Renal cortical epithelial cell (primary cell): ENCODE measurements at regions not wholly inside any gene's neighbourhood (a gene's known extent, or its start where the extent isn't known, plus 50 kb on each side); places are given as distances from the start of the nearest gene placed in this dataset.

Experiments
- DNase-seq: peaks from one replicate; pipeline ENCODE4 v3.0.0-alpha.2; 2011; ENCODE audit warnings: low read depth

DNA sequence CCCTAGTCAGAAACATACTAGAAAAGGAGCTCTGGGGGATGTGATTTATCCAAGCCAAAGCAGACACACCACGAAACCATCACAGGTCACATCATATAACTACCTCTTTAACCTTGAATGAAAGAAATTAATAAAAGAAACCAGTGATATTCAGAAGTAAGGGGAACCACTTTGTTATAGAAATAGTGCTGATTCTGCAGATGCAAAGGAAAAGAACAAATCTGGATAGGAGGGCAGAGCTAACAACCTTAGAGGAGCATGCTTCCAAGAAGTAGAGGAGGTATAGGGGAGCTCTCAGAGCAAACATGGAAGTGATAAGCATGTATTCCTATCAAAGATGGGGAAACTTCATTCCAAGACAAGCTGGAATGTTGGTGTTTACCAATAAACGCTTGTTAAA lies 117.0 kb upstream of the MDM1 start:
- DNase-seq: no peak

DNA sequence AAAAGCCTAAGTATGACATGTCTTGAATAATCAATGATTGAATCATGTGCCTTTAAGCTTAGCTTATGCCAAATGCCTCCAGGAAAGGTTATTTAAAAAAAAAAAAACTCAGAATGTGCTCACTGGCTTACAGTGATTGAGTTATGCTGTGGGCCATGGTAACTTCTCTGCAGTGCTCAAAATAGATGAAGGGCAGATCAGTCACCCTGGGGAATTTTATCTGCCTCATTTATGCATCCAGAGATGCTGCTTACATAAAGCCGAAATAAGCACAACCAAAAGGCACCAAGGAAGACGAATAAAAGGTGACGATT lies 118.7 kb upstream of the MDM1 start:
- DNase-seq: no peak

DNA sequence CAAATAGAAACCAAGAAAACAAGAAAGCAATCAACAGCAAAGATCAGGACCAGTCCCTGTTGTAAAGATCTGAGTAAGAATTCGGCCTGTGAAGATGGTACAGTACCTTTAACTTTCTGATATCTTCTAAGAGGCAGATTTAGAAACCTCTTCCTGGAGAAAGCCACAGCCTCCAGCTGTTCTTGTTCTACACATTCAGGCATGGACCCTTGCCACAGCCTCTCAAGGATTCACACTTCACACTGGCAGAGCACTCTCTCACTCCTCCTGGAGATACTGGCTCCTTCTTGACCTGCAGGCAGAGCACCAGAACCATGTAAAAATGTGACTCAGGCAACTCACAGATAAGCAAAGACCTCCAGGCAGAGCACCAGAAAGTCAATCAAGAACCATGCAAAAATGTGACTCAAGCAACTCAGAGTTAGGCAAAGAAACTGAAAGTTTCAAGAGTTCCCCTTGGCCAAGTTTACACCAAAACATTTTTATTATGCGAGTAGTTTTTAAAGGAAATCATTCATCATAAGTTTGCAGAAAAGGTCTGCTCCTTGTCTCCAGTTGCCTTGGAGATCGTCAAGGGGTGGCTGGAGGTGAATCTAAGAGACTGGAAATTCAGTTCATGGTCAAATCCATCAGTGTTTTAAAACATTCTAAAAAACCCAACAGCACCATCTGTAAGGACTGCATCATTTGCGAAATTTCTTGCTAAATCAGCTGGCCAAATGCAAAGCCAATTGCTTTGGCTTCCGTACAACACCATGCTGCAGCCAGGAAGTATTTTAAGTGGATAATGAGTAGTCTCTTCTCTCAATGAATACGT lies 119.3 kb upstream of the MDM1 start:
- no peak for DNase-seq

DNA sequence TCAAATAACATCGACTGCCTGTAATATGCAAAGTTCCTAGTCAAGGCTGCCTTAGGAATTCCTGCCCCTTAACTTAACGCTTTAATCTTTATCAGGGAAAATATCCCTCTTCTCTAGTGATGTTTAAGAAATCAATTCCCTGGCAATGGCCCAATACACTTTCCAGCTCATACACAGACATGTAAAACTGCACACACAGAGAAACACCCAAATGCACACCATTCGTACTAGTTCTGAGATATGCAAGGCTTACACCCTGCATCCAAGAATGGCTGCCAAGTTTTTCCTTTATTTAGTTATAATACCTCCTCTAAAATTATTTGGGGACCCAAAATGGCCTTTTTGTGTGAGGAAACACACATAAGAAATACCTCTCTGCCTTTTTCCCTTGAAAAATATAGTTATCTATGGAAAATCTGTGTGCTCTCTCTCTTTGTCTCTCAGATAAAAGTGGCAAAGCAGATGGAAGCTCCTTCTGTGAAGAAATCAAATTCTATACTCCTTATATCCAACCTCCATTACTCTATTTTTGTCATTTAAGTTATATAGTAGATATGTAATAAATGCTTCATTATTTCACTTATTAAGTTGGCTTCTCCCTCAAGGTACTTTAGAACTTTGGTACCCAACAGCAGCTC lies 120.0 kb upstream of the MDM1 start:
- no peak for DNase-seq

DNA sequence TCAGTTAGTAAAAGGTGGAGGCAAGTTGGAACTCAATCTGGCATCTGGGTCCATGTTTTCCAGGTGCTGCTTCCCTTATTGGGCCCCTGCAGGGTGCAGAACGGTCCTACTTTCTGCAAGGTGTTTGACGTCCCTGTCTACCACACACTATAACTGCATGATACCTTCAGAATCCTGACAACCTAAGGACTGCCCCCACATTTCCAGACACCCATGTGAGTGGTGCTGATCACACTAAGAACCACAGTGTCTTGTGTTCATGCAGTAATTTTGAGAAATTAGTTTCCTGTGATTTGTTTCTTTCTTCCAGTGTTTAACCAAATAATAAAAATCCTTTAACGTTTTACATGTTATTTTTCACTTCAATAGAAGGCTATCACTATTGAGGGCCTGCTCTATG lies 121.1 kb upstream of the MDM1 start:
- DNase-seq: no peak

DNA sequence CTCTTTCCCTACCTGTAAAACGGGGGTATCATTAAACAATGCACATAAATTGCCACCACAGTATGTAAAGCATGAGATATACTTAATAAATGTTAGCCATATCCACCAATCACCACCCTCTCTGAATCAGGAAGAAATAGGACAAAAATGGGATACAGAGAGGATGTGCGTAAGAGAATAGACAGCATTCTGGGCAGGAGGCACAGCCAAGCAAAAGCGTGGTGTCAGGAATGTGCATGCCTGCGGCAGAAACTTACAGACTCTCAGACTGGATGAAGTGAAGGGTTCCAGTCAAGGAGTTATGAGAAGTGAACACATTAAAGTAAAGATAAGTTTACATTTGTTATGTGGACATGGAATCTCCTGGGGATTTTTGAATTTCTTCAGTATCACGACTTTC lies 121.7 kb upstream of the MDM1 start:
- no peak for DNase-seq

DNA sequence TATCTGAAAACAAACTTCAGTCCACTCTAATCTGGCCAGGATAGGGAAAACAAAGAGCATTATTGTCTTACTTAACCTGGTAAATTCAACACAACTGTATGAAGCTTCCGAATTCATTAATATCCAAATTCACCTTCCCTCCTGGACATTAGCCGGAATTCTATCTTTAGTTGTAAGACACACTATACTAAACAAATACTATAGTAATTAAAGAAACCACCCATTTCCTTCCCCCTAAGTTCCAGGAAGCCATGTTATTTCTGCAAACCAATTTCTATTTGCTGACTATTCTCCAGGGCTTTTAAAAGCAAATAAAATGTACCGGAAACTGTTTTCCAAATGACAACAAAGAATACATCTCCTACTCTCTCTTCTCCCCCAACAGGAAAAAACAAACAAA lies 122.7 kb upstream of the MDM1 start:
- no peak for DNase-seq

DNA sequence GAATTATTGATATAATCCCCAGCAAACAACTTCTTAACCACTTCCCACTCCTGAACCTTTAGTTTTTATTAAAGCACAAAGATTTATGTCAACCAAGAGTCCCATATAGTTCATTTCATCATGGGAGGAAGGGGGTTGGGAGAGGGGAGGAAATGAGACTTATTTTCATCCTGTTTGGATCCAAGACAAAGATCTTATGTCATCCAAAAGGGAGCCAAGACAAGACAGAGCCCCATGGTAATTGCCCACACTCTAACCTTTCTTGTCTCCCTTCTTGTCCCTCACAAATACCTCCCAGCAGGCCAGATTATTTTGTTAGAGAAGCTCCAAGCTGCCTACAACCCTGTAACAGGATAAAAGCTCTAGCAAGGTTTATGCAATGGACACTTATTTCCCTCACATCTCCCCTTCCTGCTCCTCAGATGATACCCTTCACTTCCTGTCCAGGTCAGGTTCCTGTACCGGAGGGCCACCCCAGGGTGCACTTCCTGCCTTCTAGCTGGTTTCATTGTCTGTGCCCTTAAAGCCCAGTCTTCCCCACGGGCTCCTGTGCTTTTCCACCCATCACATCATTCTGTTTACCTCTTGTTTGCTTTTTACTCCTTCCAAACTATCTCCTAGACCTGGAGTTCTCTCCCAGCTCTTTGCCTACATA lies 123.7 kb upstream of the MDM1 start:
- no peak for DNase-seq

DNA sequence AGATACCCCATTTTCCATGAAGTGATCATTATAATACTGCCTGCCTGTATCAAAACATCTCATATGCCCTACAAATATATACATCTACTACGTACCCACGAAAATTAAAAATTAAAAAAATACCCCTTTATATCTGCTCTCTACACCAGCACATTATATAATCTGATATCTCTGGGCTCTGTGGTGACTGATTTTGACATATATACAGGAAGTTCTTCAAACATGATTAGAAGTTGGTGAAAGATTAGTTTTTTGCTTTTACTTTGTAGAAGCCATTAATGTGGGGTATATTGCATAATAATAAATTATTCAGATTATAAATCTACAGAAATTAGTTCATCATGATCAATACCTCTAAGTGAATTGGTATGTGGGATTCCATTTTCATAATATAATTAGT lies 126.7 kb upstream of the MDM1 start:
- DNase-seq: no peak

DNA sequence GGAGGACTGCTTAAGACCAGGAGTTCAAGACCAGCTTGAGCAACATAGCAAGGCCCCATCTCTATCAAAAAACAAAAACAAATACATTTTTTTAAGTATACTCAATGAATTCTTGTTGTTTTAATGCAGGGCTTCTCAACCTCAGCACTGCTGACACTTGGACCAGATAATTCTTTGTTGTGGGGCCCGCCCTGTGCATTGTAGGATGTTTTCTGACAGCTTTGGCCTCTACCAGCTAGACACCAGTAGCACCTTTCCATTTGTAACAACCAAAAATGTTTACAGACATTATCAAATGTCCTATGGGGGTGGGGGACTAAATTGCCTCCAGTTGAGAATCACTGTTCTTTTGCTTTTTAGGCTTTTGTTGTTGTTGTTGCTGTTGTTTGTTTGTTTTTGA lies 128.1 kb upstream of the MDM1 start:
- DNase-seq: no peak

DNA sequence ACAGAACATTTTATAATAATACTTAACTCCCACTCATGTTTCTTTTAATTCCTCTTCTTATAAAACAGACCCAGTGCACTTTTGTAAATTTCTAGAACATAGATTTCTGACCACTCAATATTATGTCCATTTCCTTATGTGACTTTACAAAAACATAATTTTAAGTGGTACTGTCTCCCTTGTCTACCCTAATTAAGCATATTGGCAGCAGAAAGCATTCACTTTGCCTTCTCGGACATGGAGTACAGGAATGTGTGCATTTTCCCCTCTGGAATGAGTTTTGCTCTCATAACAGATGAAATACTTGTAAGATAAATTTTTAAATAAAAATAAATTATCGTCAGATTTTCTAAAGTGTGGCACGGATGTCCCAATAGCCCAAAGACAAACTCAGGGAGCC lies 129.5 kb upstream of the MDM1 start:
- DNase-seq: no peak

DNA sequence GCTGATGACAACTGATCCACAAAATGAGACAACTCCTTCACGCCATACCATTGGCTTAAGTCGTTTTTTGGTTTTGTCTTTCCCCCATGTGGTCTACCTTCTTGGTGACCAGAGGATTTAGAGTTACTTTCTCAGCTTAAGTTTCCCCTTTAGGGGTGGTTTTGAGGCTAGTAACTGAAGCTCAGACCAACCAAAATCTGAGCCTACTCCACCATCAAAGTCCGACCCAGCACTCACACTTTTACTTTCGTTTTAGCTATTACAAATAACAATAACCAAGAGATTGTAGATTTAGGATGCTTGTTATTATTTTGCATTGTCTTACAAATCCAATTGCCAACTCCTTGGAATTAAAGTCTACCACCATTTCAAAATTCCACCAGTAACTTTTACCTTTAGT lies 130.6 kb upstream of the MDM1 start:
- no peak for DNase-seq

DNA sequence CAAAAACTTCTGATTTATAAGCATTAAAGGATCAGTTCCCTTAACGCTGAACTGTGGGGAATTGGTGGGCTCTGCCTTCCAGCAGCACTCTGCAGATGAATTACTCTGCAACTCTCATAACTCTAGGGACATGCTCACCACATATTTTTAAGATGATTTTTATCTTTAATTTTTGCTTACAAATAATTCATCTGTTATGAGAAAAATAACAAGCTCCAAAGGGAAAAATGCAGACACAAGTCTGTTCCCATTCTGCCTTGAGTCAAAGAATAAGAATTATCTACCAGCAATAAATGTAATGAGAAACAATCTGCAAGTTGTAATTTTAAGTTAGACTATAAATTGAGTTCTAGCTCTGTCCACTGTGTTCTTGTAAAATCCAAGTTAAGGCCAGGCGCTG lies 133.1 kb upstream of the MDM1 start:
- no peak for DNase-seq

DNA sequence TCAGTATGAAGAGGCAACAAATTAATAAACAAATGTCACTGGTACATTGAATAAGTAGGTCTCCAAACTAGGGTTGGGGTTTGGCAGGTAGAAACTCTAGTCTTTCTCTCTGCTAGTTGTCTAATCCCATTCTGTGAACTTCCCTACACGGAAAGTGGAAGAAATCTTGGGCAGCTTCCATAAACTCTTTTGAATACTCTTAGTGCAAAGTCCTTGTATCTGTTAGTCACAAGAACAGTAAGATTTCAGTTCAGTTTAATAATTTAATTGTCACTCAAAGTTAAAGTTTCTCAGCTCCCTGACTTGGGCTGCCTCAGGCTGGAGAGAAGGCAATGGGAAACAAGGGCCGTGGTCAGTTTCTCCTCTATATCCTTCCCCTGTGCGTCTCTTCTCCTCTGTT lies 135.4 kb upstream of the MDM1 start:
- DNase-seq: peak; percentile 12

DNA sequence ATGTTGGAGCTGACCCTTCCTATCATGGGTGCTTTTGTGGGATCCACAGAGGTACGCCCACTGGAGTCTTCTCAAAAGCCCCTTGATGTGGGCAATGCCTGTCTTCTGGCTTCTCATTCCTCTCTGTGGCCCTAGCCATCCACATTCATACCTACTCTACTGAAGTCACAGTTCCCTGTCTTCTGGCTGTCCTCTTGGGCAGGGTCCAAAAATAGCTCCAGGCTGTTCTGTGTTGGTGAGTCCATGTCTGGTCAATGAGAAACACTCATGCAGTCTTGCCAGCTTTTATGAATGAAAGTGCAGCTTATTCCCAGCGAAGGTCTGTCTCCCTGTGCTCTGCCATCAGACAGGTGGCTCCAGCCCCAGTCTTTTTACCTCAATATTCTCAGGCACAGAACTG lies 135.9 kb upstream of the MDM1 start:
- DNase-seq: no peak

DNA sequence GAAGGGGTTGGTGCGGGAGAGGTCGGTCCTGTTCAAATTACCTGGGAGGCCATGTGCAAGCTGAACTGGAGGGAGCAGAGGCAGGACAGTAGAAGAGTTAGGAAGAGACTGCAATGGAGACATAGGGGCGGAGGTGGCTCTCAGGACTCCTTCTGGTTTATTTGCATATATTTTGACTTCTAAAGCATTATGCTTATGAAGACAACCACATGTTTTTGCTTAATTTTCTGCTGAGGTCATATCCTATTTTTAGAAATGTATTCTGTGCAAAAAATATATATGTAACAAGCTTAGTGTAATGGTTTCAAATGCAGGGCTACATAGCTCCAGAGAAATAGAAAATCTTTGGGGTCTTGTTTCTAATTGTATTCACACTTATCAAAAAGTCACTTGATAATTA lies 137.0 kb upstream of the MDM1 start:
- DNase-seq: no peak

DNA sequence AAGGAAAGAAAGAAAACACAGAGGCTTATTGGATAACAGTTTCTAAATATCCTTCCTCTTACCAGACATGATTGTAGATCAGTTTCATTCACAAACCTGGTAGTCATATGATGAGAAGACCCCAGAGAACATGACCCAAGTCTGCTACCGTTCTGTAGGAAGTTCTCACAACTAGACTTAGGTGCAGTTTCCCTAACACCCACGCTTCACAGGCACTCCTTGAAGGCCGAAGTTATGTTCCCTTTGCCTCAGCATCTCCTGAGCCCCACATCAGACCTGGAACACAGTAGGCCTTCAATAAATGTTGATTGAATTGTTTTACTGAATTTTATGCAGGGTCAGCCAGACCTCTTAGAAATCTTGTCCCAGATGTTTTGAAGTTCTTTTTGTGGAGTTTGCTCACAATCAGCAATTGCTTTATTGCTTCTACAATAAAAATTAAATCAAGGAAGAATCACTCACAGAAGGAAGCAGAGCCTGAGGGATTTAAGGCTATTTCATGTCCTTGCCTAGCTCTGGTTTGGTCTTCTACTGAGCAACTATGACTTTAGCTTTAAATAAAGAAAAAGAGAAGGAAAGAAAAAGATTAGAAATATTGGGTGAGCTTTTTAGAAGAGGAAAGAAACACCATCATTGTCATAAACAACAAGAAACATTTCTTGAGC lies 138.6 kb upstream of the MDM1 start:
- no peak for DNase-seq

DNA sequence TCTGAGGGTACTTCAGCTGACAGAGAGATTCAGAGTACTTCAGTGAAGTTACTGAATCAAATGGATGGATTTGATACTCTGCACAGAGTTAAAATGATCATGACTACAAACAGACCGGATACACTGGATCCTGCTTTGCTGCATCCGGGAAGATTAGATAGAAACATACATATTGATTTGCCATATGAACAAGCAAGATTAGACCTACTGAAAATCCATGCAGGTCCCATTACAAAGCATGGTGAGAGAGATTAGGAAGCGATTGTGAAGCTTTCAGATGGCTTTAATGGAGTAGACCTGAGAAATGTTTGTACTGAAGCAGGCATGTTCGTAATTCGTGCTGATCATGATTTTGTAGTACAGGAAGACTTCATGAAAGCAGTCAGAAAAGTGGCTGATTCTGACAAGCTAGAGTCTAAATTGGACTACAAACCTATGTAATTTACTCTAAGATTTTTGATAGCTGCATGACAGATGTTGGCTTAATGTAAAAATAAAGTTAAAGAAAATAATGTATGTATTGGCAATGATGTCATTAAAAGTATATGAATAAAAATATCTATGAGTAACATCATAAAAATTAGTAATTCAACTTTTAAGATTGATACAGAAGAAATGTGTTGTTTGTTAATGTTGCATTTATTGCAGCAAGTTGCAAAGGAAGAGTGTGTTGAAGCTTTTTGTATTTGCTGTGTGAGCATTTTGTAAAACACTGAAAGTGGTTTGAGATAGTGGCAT lies 136.1 kb upstream of the RAP1B start:
- DNase-seq: no peak

DNA sequence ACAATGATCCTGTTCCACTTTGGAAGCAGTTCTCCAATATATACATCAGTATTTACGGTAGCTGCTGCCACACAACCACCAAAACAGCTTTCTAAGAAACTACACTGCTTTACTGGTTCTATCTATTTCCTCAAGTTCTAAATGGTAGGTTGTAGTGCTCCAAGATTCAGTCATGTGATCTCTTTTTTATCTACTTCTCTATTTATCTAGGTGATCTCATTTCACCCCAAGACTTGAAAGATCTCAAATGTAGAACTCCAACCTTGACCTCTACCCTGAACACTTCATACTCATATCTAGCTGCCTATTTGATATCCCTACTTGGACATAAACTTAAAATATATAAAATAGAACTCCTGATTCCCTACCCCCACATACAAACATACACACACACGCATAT lies 133.9 kb upstream of the RAP1B start:
- DNase-seq: no peak

DNA sequence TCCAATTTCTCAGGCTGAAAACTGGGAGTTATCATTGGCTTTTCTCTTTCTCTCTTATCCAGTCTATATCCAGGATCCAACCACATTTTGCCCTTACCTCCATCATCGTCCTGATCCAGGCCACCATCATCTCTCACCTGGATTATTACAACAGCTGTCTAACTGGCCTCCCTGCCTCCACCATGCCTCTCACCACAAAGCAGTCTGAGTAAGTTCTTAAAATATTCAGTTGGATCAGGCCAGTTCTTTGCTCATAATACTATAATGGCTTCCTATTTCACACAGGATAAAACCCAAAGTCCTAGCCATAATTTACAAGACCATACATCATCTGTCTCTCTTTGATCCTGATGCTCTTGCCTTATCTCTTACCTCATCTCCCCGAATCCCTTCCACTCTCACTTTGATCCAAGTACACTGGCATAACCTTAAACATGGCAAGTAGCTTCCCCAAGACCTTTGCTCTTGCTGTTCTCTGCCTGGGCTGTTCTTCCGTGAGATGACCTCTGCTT lies 133.4 kb upstream of the RAP1B start:
- DNase-seq: no peak

DNA sequence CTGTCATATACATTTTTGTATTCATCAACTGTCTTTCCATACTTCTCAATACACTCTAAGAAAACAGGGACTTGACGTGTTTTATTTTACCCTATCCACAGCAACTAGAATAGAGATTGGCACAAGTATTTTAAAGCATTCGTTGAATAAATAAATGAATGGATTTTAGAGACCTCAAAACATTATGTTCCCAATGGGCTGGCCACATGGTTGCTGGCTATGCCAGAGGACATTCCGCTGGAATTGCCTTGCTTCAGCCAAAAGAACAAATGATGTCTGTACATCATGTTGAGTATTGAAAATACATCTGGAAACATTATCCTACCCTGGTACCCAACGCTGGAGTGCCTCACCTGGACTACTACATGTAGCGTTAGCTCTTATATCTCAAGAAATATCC lies 132.8 kb upstream of the RAP1B start:
- DNase-seq: no peak
